ENCODE measurements at regions not wholly inside any gene's neighbourhood (a gene's known extent, or its start where the extent isn't known, plus 50 kb on each side); places are given as distances from the start of the nearest gene placed in this dataset.

DNA sequence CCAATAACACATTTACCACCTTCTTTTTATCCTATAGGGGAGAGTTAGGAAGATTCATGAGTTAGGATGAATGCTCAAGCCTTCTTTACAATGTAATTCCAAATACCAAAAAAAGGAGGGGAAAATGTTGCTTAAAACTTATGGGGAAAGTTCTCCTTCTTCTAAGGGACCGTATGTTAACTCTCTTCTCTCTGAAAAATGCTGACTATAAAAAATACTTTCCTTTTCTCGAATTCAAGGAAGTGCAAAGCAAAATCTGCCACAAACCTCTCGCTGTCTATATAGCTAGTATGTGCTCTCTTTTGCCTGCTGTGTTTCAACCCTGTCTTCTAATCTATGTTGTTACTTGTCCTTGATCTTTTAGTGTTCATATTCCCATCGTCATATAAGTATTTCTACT, 768.6 kb upstream of the C9orf72 start:
- H3K9me2 ChIP-seq (replicated peaks; ENCODE audit: insufficient read depth, low read length): no peaks in the 10 kb centered on the region
- no peak overlapping the region for H3K9ac ChIP-seq (ENCODE audit: low read length)
- no peaks in the 10 kb centered on the region for H3K4me1 ChIP-seq (ENCODE audit: low read length)
- H3K27me3 ChIP-seq (replicated peaks; ENCODE audit: insufficient read depth, low read length): no peaks in the 10 kb centered on the region
- H3K36me3 ChIP-seq (replicated peaks; ENCODE audit: insufficient read depth, low read length): no peaks in the 10 kb centered on the region
- no peak for DNase-seq
- no peak overlapping the region for H3K4me2 ChIP-seq (ENCODE audit: low read depth, low read length)
- no peaks in the 10 kb centered on the region for H3F3A ChIP-seq (ENCODE audit: insufficient read depth, low read length)
- no peak overlapping the region for H3K27ac ChIP-seq (ENCODE audit: low read length)
- H4K20me1 ChIP-seq (ENCODE audit: insufficient read depth, low read length): no peaks in the 10 kb centered on the region
- no peaks in the 10 kb centered on the region for H3K79me2 ChIP-seq (ENCODE audit: low read length)
- no peak overlapping the region for H2AFZ ChIP-seq (ENCODE audit: low read length)
- H3K4me3 ChIP-seq (ENCODE audit: low read length): no peak overlapping the region
- TF ChIP-seq CTCF (IDR thresholded peaks at IDR 0.05; ENCODE audit: low read length): no peak
- TF ChIP-seq EZH2 (optimal IDR thresholded peaks at IDR 0.05; ENCODE audit: low read depth, low read length): no peak
- TF ChIP-seq EZH2phosphoT487 (IDR thresholded peaks at IDR 0.05; ENCODE audit: low read length): no peak
- H3K9me3 ChIP-seq (replicated peaks; ENCODE audit: insufficient read depth, low read length): no peaks in the 10 kb centered on the region

- DNase-seq: no peak
- no peaks in the 10 kb centered on the region for H3K36me3 ChIP-seq (replicated peaks; ENCODE audit: insufficient read depth, low read length)
- no peaks in the 10 kb centered on the region for H3F3A ChIP-seq (ENCODE audit: insufficient read depth, low read length)
- H4K20me1 ChIP-seq (ENCODE audit: insufficient read depth, low read length): no peaks in the 10 kb centered on the region
- H3K9me3 ChIP-seq (replicated peaks; ENCODE audit: insufficient read depth, low read length): no peaks in the 10 kb centered on the region
- no peak overlapping the region for H3K4me3 ChIP-seq (ENCODE audit: low read length)
- H3K4me1 ChIP-seq (ENCODE audit: low read length): no peaks in the 10 kb centered on the region
- H3K79me2 ChIP-seq (ENCODE audit: low read length): no peaks in the 10 kb centered on the region
- H3K4me2 ChIP-seq (ENCODE audit: low read depth, low read length): no peak overlapping the region
- no peak for TF ChIP-seq EZH2 (optimal IDR thresholded peaks at IDR 0.05; ENCODE audit: low read depth, low read length)
- TF ChIP-seq EZH2phosphoT487 (IDR thresholded peaks at IDR 0.05; ENCODE audit: low read length): no peak
- no peak for TF ChIP-seq CTCF (IDR thresholded peaks at IDR 0.05; ENCODE audit: low read length)
- H2AFZ ChIP-seq (ENCODE audit: low read length): no peak overlapping the region
- H3K27me3 ChIP-seq (replicated peaks; ENCODE audit: insufficient read depth, low read length): no peaks in the 10 kb centered on the region
- no peak overlapping the region for H3K9ac ChIP-seq (ENCODE audit: low read length)
- no peak overlapping the region for H3K27ac ChIP-seq (ENCODE audit: low read length)
- H3K9me2 ChIP-seq (replicated peaks; ENCODE audit: insufficient read depth, low read length): no peaks in the 10 kb centered on the region
Observed at GRCh38 chr9:28342815-28343338, 769.6 kb upstream of the C9orf72 start.

GRCh38 chr9:28363151-28363562, 789.9 kb upstream of the C9orf72 start:
- Histone ChIP-seq H2AFZ (ENCODE audit: low read length) (no peak overlapping the region), H3K9ac (ENCODE audit: low read length) (no peak overlapping the region)
- TF ChIP-seq EZH2phosphoT487 (IDR thresholded peaks at IDR 0.05; ENCODE audit: low read length) (no peak), EZH2 (optimal IDR thresholded peaks at IDR 0.05; ENCODE audit: low read depth, low read length) (no peak), CTCF (IDR thresholded peaks at IDR 0.05; ENCODE audit: low read length) (no peak)

More at GRCh38 chr9:28363151-28363562, 789.9 kb upstream of the C9orf72 start:
- Histone ChIP-seq H4K20me1 (ENCODE audit: insufficient read depth, low read length) (no peaks in the 10 kb centered on the region), H3F3A (ENCODE audit: insufficient read depth, low read length) (no peaks in the 10 kb centered on the region), H3K27me3 (replicated peaks; ENCODE audit: insufficient read depth, low read length) (no peaks in the 10 kb centered on the region), H3K9me3 (replicated peaks; ENCODE audit: insufficient read depth, low read length) (no peaks in the 10 kb centered on the region), H3K9me2 (replicated peaks; ENCODE audit: insufficient read depth, low read length) (no peaks in the 10 kb centered on the region), H3K79me2 (ENCODE audit: low read length) (no peaks in the 10 kb centered on the region), H3K36me3 (replicated peaks; ENCODE audit: insufficient read depth, low read length) (no peaks in the 10 kb centered on the region), H3K4me2 (ENCODE audit: low read depth, low read length) (no peak overlapping the region), H3K4me1 (ENCODE audit: low read length) (no peaks in the 10 kb centered on the region), H3K4me3 (ENCODE audit: low read length) (no peak overlapping the region), H3K27ac (ENCODE audit: low read length) (no peak overlapping the region)
- DNase-seq: no peak
